Tibial nerve (tissue), 4 donors: ENCODE measurements at regions not wholly inside any gene's neighbourhood (a gene's known extent, or its start where the extent isn't known, plus 50 kb on each side); places are given as distances from the start of the nearest gene placed in this dataset.

Experiments
- EP300 ChIP-seq, 2 donors: sonication (generic); formaldehyde crosslinking; IDR thresholded peaks; one replicate each; pipeline ENCODE4 v1.6.1; 2017; ENCODE audit warnings: antibody characterized with exemption in 2 of 2, mild to moderate bottlenecking in 1 of 2
- POLR2A ChIP-seq, 2 donors: fragments of 450-650 bp; IDR thresholded peaks; one replicate each; pipeline ENCODE4 v1.6.1; 2017; ENCODE audit warnings: antibody characterized with exemption in 2 of 2, mild to moderate bottlenecking in 2 of 2, moderate library complexity in 2 of 2
- TF ChIP-seq, protein P1 (sequence below), 5 experiments: fragments of 200-600 bp in 3 of 5; fragments of 450-650 bp in 2 of 5; sonication (generic) in 3 of 5; IDR thresholded peaks; one replicate each; pipeline ENCODE4 v1.5.1; 2016 to 2019; ENCODE audit warnings: antibody characterized with exemption in 5 of 5, mild to moderate bottlenecking in 3 of 5, moderate library complexity in 2 of 5

DNA sequence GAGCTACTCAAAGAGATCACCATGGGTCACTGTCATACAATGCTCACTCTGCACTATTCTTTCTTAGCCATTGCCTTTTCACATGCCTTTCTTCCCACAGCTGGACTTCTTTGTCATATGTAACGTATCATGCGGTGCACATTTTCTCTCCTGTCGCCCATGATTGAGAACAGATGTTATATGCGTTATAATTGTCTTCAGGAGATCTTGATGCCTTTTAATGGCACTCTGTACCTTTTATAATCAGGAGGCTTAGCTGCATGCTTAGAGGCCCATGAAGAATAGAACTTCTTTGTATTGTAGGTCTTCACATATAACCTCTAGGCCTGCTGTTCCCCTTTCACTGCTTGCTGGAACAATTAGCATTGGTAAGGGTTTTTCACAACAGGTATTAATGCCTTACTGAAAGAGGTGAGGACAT lies 436.1 kb downstream of the CDH10 start:
- TF ChIP-seq, protein P1, sequence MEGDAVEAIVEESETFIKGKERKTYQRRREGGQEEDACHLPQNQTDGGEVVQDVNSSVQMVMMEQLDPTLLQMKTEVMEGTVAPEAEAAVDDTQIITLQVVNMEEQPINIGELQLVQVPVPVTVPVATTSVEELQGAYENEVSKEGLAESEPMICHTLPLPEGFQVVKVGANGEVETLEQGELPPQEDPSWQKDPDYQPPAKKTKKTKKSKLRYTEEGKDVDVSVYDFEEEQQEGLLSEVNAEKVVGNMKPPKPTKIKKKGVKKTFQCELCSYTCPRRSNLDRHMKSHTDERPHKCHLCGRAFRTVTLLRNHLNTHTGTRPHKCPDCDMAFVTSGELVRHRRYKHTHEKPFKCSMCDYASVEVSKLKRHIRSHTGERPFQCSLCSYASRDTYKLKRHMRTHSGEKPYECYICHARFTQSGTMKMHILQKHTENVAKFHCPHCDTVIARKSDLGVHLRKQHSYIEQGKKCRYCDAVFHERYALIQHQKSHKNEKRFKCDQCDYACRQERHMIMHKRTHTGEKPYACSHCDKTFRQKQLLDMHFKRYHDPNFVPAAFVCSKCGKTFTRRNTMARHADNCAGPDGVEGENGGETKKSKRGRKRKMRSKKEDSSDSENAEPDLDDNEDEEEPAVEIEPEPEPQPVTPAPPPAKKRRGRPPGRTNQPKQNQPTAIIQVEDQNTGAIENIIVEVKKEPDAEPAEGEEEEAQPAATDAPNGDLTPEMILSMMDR (IDR thresholded peaks at IDR 0.05), result no peak
- TF ChIP-seq POLR2A (IDR thresholded peaks at IDR 0.05) (no peak), EP300 (IDR thresholded peaks at IDR 0.05) (no peak)
